ENCODE measurements at regions not wholly inside any gene's neighbourhood (a gene's known extent, or its start where the extent isn't known, plus 50 kb on each side); places are given as distances from the start of the nearest gene placed in this dataset.

- Histone ChIP-seq H2AFZ (ENCODE audit: insufficient read depth, low read depth, low read length, poor library complexity, severe bottlenecking) (no peak overlapping the region), H3K9me3 (ENCODE audit: control extremely low read depth in 1 of 3, control insufficient read depth in 2 of 3, insufficient read depth in 1 of 3, low read length in 2 of 3) (peaks cover 0 to 2% (median 0%) of the 10 kb centered on the region in 3 donors), H3K36me3 (replicated peaks in 1 of 2; ENCODE audit: control extremely low read depth in 1 of 2, control insufficient read depth in 1 of 2, extremely low read depth in 1 of 2, insufficient read depth in 2 of 2, low read length in 1 of 2) (no peaks in the 10 kb centered on the region), H3K9ac (ENCODE audit: low read length) (no peak overlapping the region), H3K79me2 (ENCODE audit: control insufficient read depth, insufficient read depth, low read length) (no peaks in the 10 kb centered on the region), H3K27ac (ENCODE audit: low read length in 2 of 2) (no peak overlapping the region), H3K4me1 (ENCODE audit: control insufficient read depth in 2 of 2, insufficient read depth in 2 of 2, low read length in 2 of 2) (no peaks in the 10 kb centered on the region), H3K4me3 (ENCODE audit: control extremely low read depth in 1 of 5, extremely low read depth in 1 of 5, insufficient read depth in 1 of 5, low read depth in 2 of 5, low read length in 4 of 5) (no peak overlapping the region), H3K27me3 (replicated peaks in 1 of 4; ENCODE audit: control extremely low read depth in 1 of 4, control insufficient read depth in 3 of 4, insufficient read depth in 4 of 4, low read length in 3 of 4) (no peaks in the 10 kb centered on the region), H4K20me1 (ENCODE audit: control insufficient read depth, insufficient read depth, low read length, poor library complexity, severe bottlenecking) (no peaks in the 10 kb centered on the region), H3K4me2 (replicated peaks; ENCODE audit: low read depth, low read length, poor library complexity, severe bottlenecking) (no peak overlapping the region)
- H3K4me1 Mint-ChIP-seq: no peaks in the 10 kb centered on the region
- intact Hi-C loops (cut with micrococcal nuclease): no loop called here
- ChIA-PET CTCF (no interaction called here), POLR2A (no interaction called here)
- no peak overlapping the region for H3K4me3 Mint-ChIP-seq
- peaks cover 4% of the 10 kb centered on the region for H3K27me3 Mint-ChIP-seq
- no peaks in the 10 kb centered on the region for H3K9me3 Mint-ChIP-seq (ENCODE audit: insufficient read depth)
- no peak for TF ChIP-seq EZH2 (IDR thresholded peaks at IDR 0.05; ENCODE audit: borderline replicate concordance, insufficient read depth, low read depth, low read length, poor library complexity, severe bottlenecking)
- TF ChIP-seq CTCF (IDR thresholded peaks at IDR 0.05): no peak
- no peak for DNase-seq
- H3K27ac Mint-ChIP-seq: no peak overlapping the region
- no peak for ATAC-seq (ENCODE audit: low read depth)
Measured at GRCh38 chr2:19769513-19769912, 132.3 kb downstream of the TTC32 start.

GRCh38 chr2:19767899-19768298, 133.9 kb downstream of the TTC32 start:
- Histone ChIP-seq H4K20me1 (ENCODE audit: control insufficient read depth, insufficient read depth, low read length, poor library complexity, severe bottlenecking) (no peaks in the 10 kb centered on the region), H3K9me3 (ENCODE audit: control extremely low read depth in 1 of 3, control insufficient read depth in 2 of 3, insufficient read depth in 1 of 3, low read length in 2 of 3) (peaks cover 0 to 2% (median 0%) of the 10 kb centered on the region in 3 donors), H3K9ac (ENCODE audit: low read length) (no peak overlapping the region), H3K36me3 (replicated peaks in 1 of 2; ENCODE audit: control extremely low read depth in 1 of 2, control insufficient read depth in 1 of 2, extremely low read depth in 1 of 2, insufficient read depth in 2 of 2, low read length in 1 of 2) (no peaks in the 10 kb centered on the region), H3K4me2 (replicated peaks; ENCODE audit: low read depth, low read length, poor library complexity, severe bottlenecking) (no peak overlapping the region), H3K27ac (ENCODE audit: low read length in 2 of 2) (no peak overlapping the region), H3K27me3 (replicated peaks in 1 of 4; ENCODE audit: control extremely low read depth in 1 of 4, control insufficient read depth in 3 of 4, insufficient read depth in 4 of 4, low read length in 3 of 4) (no peaks in the 10 kb centered on the region), H3K4me3 (ENCODE audit: control extremely low read depth in 1 of 5, extremely low read depth in 1 of 5, insufficient read depth in 1 of 5, low read depth in 2 of 5, low read length in 4 of 5) (no peak overlapping the region), H3K4me1 (ENCODE audit: control insufficient read depth in 2 of 2, insufficient read depth in 2 of 2, low read length in 2 of 2) (no peaks in the 10 kb centered on the region), H2AFZ (ENCODE audit: insufficient read depth, low read depth, low read length, poor library complexity, severe bottlenecking) (no peak overlapping the region), H3K79me2 (ENCODE audit: control insufficient read depth, insufficient read depth, low read length) (no peaks in the 10 kb centered on the region)
- POLR2A ChIA-PET: no interaction called here
- DNase-seq (no peak), ATAC-seq (ENCODE audit: low read depth) (no peak)
- CTCF ChIA-PET: no interaction called here
- no peak for TF ChIP-seq CTCF (IDR thresholded peaks at IDR 0.05)
- no peaks in the 10 kb centered on the region for H3K9me3 Mint-ChIP-seq (ENCODE audit: insufficient read depth)
- no peaks in the 10 kb centered on the region for H3K27me3 Mint-ChIP-seq
- intact Hi-C loops (cut with micrococcal nuclease): no loop called here
- WGBS (ENCODE audit: insufficient coverage): no CpG with 5 or more reads among the region's 1 CpG
- no peaks in the 10 kb centered on the region for H3K4me1 Mint-ChIP-seq
- no peak overlapping the region for H3K4me3 Mint-ChIP-seq
- no peak overlapping the region for H3K27ac Mint-ChIP-seq

Measured in B cell (primary cell).